Sigmoid colon (tissue), 6 donors: ENCODE measurements at regions not wholly inside any gene's neighbourhood (a gene's known extent, or its start where the extent isn't known, plus 50 kb on each side); places are given as distances from the start of the nearest gene placed in this dataset.

ENCODE experiments used
- DNase-seq: peaks from one replicate; pipeline ENCODE4 v3.0.0-alpha.2; 2019
- H3K27ac ChIP-seq, 4 donors: fragments of 200-600 bp; sonication (generic); one replicate each; pipeline ENCODE4 v1.5.1; 2016 to 2019; ENCODE audit warnings: mild to moderate bottlenecking in 1 of 4
- H3K27me3 ChIP-seq, 3 donors: fragments of 200-600 bp; sonication (generic); one replicate each; pipeline ENCODE4 v1.5.1; 2019; ENCODE audit warnings: mild to moderate bottlenecking in 1 of 3
- H3K36me3 ChIP-seq, 4 donors: fragments of 200-600 bp; sonication (generic); one replicate each; pipeline ENCODE4 v1.5.1; 2016 to 2019
- H3K4me1 ChIP-seq, 4 donors: fragments of 200-600 bp; sonication (generic); one replicate each; pipeline ENCODE4 v1.5.1; 2017 to 2019
- H3K4me3 ChIP-seq, 4 donors: fragments of 200-600 bp; sonication (generic); one replicate each; pipeline ENCODE4 v1.5.1; 2017 to 2019; ENCODE audit warnings: mild to moderate bottlenecking in 2 of 4, moderate library complexity in 1 of 4
- H3K9me3 ChIP-seq, 4 donors: fragments of 200-600 bp in 3 of 4; sonication (generic) in 3 of 4; one replicate each; pipeline versions ENCODE4 v1.5.1 to v1.6.1; 2013 to 2019
- CTCF ChIP-seq, 4 experiments: fragments of 450-650 bp in 3 of 4; fragments of 200-600 bp in 1 of 4; IDR thresholded peaks; one replicate each; pipeline ENCODE4 v1.5.1; 2016 to 2019; ENCODE audit warnings: antibody characterized with exemption in 4 of 4, mild to moderate bottlenecking in 3 of 4, moderate library complexity in 2 of 4
- EP300 ChIP-seq, 4 donors: sonication (generic); formaldehyde crosslinking; IDR thresholded peaks; one replicate each; pipeline ENCODE4 v1.6.1; 2017; ENCODE audit warnings: antibody characterized with exemption in 4 of 4
- POLR2A ChIP-seq, 2 donors: fragments of 450-650 bp; IDR thresholded peaks; one replicate each; pipeline ENCODE4 v1.6.1; 2016; ENCODE audit warnings: antibody characterized with exemption in 2 of 2, mild to moderate bottlenecking in 2 of 2, moderate library complexity in 2 of 2
- POLR2AphosphoS5 ChIP-seq, 4 donors: sonication (generic); formaldehyde crosslinking; IDR thresholded peaks; one replicate each; pipeline ENCODE4 v1.6.1; 2017; ENCODE audit warnings: antibody characterized with exemption in 4 of 4
- WGBS, 2 donors: extraction: QIAGEN DNeasy Blood & Tissue Kit; methylation state at CpG; one replicate each; pipeline ENCODE4 v1.1.7; 2013; 5-methylcytosine and 5-hydroxymethylcytosine counted together
- intact Hi-C: fragments of 100-400 bp; cut with DNase I; formaldehyde crosslinking; loops from one replicate; pipeline ENCODE4 v1.15.1; 2023
- donor health status: healthy with polysubstance abuse.
- donor health status: healthy.

GRCh38 chr10:78860260-78860914 lies 208.4 kb upstream of the ZMIZ1 start:
- 83 to 84% methylated on average over 7 of the region's 7 CpGs for WGBS, 2 donors

DNA sequence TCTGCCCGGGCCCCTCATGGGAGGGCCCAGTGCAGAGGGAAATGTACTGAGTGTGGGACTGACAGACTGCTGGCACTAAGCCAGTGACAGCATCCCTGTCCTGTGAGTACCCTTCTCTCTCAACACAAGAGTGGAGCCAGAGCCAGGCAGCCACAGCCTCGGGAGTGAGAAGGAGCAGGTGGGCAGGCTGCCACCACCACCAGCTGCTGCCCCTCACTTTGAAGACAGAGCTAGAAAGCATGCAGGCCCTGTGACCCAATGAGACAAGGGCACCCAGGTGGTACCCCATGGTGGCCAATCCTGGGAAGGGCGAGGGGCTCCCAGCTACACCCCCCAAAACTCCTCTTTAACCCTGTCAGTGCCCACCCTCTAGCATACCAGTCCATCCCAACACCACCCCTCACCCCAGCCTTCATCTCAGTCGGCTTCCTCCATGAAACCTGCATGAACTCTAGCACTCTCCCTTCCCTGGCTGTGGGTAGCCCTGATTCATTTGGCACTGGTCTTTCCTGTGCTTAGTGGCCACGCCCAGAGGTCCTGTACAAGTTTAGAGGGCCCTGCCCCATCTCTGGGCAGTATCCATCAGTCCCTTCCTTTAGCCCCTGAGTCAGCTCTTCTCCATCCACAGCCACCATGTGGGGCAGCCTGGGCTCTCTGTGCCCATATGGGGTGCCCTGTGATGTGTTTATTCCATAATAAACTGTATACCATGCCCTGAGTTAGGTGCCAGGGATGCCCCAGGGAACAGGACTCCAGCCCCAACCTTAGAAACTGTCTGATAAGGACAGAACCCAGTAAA lies 207.0 kb upstream of the ZMIZ1 start:
- Histone ChIP-seq H3K4me3 (no peak overlapping the region), H3K27me3 (no peaks in the 10 kb centered on the region), H3K36me3 (no peaks in the 10 kb centered on the region), H3K4me1 (peaks cover 0 to 13% (median 7%) of the 10 kb centered on the region in 4 donors), H3K9me3 (no peaks in the 10 kb centered on the region), H3K27ac (no peak overlapping the region)
- TF ChIP-seq EP300 (IDR thresholded peaks at IDR 0.05) = no peak
- TF ChIP-seq CTCF (IDR thresholded peaks at IDR 0.05) = no peak
- TF ChIP-seq POLR2AphosphoS5 (IDR thresholded peaks at IDR 0.05) = no peak
- TF ChIP-seq POLR2A (IDR thresholded peaks at IDR 0.05) = no peak
- intact Hi-C loops = no loop called here
- WGBS, 2 donors = 75 to 79% methylated on average over 5 of the region's 5 CpGs
- no peak for DNase-seq

More at GRCh38 chr10:78860260-78860914, 208.4 kb upstream of the ZMIZ1 start:
- no peaks in the 10 kb centered on the region for H3K36me3 ChIP-seq
- H3K9me3 ChIP-seq = no peaks in the 10 kb centered on the region
- intact Hi-C loops = no loop called here
- no peaks in the 10 kb centered on the region for H3K27me3 ChIP-seq
- TF ChIP-seq POLR2A (IDR thresholded peaks at IDR 0.05) (no peak), CTCF (IDR thresholded peaks at IDR 0.05) (no peak), EP300 (IDR thresholded peaks at IDR 0.05) (no peak), POLR2AphosphoS5 (IDR thresholded peaks at IDR 0.05) (no peak)
- H3K4me1 ChIP-seq = peaks cover 0 to 7% (median 4%) of the 10 kb centered on the region in 4 donors
- no peak for DNase-seq
- H3K27ac ChIP-seq = no peak overlapping the region
- no peak overlapping the region for H3K4me3 ChIP-seq

DNA sequence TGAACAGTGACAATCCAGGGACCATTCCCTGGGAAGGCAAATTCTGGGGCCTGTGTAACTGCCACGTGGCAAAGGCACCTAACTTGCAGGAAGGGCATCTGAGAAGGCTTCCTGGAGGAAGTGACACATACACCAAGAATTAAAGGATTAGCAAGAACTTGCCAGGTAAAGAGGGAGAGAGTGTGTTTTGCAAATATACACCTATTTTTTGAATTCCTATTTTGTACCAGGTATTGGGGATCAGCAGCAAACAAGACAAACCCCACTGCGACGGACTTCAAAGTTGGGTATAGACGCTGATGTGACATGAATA lies 206.5 kb upstream of the ZMIZ1 start:
- no peaks in the 10 kb centered on the region for H3K9me3 ChIP-seq
- peaks cover 0 to 13% (median 7%) of the 10 kb centered on the region in 4 donors for H3K4me1 ChIP-seq
- intact Hi-C loops = no loop called here
- DNase-seq = no peak
- no peak overlapping the region for H3K4me3 ChIP-seq
- no peak overlapping the region for H3K27ac ChIP-seq
- no peaks in the 10 kb centered on the region for H3K27me3 ChIP-seq
- 73 to 80% methylated on average over 4 of the region's 4 CpGs for WGBS, 2 donors
- H3K36me3 ChIP-seq = no peaks in the 10 kb centered on the region
- TF ChIP-seq POLR2A (IDR thresholded peaks at IDR 0.05) = no peak
- no peak for TF ChIP-seq CTCF (IDR thresholded peaks at IDR 0.05)
- no peak for TF ChIP-seq EP300 (IDR thresholded peaks at IDR 0.05)
- no peak for TF ChIP-seq POLR2AphosphoS5 (IDR thresholded peaks at IDR 0.05)

- H3K36me3 ChIP-seq = no peaks in the 10 kb centered on the region
- intact Hi-C loops = no loop called here
- 85 to 87% methylated on average over 9 of the region's 9 CpGs for WGBS, 2 donors
- no peak for DNase-seq
- H3K4me3 ChIP-seq = no peak overlapping the region
- H3K4me1 ChIP-seq = peaks cover 0 to 13% (median 7%) of the 10 kb centered on the region in 4 donors
- no peaks in the 10 kb centered on the region for H3K27me3 ChIP-seq
- H3K27ac ChIP-seq = no peak overlapping the region
- TF ChIP-seq POLR2A (IDR thresholded peaks at IDR 0.05) (no peak), POLR2AphosphoS5 (IDR thresholded peaks at IDR 0.05) (no peak)
- H3K9me3 ChIP-seq = no peaks in the 10 kb centered on the region
These were observed 205.4 kb upstream of the ZMIZ1 start for GRCh38 chr10:78863140-78863905.

DNA sequence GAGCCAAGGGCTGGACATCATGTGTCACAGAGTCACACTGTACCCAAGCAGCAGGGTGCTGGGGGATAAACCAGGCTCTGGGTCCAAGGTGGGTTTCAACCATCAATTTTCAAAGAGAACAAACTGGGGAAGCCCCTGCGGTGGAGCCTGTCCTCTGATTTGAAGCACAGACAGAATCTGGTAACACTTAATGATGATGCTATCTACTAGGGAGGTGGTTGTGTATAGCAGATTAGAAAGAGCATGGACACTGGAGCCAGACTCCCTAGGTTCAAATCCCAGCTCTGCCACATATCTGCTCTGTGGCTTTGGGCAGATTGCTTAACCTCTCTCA lies 204.9 kb upstream of the ZMIZ1 start:
- no peak for DNase-seq
- Histone ChIP-seq H3K36me3 (no peaks in the 10 kb centered on the region), H3K27me3 (no peaks in the 10 kb centered on the region), H3K4me1 (peaks cover 0 to 13% (median 7%) of the 10 kb centered on the region in 4 donors), H3K27ac (no peak overlapping the region), H3K9me3 (no peaks in the 10 kb centered on the region), H3K4me3 (no peak overlapping the region)
- intact Hi-C loops = no loop called here
- TF ChIP-seq POLR2AphosphoS5 (IDR thresholded peaks at IDR 0.05) (no peak), EP300 (IDR thresholded peaks at IDR 0.05) (no peak), CTCF (IDR thresholded peaks at IDR 0.05) (no peak), POLR2A (IDR thresholded peaks at IDR 0.05) (no peak)
- 95 to 97% methylated on average over 1 of the region's 1 CpG for WGBS, 2 donors
